Stimulated activated CD8-positive, alpha-beta memory T cell treated with anti-CD3 and anti-CD28 coated beads, Interleukin-4, amount 100 ng/mL, for 24 hours (primary cell): ENCODE measurements at regions not wholly inside any gene's neighbourhood (a gene's known extent, or its start where the extent isn't known, plus 50 kb on each side); places are given as distances from the start of the nearest gene placed in this dataset.

Experiments
- DNase-seq: peaks from one replicate; pipeline ENCODE4 v3.0.0-alpha.2; 2020; ENCODE audit warnings: low read depth

- no peak for DNase-seq
Measured at GRCh38 chr3:17945018-17945798, 202.8 kb upstream of the TBC1D5 start.

GRCh38 chr3:17942856-17943255 lies 200.4 kb upstream of the TBC1D5 start:
- DNase-seq: no peak

- no peak for DNase-seq
Measured at GRCh38 chr3:17941766-17942165, 199.3 kb upstream of the TBC1D5 start.

GRCh38 chr3:17941152-17941551 lies 198.7 kb upstream of the TBC1D5 start:
- DNase-seq: no peak

DNA sequence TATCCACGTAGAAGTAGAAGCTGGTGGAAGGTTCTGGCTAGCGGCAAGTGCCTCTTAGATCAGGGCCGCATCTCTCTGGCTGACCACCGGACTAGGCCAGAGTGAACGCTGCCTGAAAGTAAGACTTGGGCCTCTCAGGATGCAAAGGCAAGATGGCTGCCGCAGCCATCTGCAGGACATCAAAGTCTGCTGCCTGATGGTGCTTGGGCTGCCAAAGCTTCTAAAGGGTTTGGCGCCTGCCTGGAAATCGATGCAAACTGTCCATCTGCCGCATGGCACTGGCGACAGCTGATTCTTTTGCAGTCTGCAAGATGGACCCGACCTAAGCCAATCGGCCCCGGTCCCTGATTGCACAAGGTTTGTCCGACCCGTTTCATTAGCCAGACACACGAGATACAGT lies 196.7 kb upstream of the TBC1D5 start:
- DNase-seq: no peak

GRCh38 chr3:17938313-17938712 lies 195.9 kb upstream of the TBC1D5 start:
- DNase-seq: no peak

DNA sequence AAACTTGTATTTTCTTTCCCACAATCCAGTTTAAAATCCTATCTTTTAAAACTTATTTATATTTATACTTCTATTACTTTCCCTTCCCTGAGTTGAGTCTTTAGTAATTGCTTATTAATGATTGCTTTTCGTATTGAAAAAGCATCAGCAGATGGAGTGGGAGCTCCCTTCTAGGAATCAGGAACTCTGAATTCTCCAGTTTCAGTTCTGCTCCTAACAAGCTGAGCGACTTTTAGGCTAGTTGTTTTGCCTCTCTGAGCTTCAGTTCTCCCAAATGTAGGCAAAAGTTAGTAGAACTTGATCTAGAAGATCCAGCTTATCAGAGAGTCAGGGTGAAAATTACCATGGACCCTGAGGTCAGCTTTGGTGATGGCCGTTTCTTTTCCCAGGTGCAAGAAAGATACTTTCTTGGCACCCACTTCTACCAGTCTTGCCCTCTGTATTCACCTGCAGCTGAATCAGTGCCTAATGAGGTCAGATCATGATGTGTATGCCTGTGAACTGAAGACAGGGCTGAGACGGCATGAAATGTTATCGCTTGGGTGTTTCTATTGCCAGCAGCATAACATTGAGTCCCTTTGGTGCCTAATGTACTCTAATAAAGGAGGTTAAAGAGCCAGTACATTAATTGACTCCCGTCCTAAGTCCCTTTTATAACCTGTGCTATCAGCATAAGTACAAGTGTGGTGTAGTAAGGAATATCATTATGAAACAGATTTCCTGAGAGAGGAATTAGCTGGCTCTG lies 194.5 kb upstream of the TBC1D5 start:
- no peak for DNase-seq

DNA sequence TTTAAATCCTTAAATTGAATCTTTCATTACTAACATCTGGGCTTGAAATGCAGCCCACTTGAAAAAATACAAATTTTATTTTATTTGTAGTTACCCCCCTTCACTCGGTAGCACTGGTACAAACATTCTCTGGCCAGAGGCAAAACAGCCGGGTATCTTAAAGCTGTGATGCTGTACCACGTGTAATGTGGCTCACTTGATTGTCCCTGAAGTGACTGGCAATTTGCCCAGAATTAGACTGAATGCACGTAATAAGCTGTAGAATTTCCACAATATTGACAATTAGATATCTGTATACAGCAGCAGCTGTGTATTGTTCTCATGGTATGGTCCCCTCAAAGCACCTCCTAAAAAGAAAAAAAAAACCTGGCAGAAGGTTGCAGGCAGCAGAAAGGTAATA lies 192.8 kb upstream of the TBC1D5 start:
- no peak for DNase-seq

DNA sequence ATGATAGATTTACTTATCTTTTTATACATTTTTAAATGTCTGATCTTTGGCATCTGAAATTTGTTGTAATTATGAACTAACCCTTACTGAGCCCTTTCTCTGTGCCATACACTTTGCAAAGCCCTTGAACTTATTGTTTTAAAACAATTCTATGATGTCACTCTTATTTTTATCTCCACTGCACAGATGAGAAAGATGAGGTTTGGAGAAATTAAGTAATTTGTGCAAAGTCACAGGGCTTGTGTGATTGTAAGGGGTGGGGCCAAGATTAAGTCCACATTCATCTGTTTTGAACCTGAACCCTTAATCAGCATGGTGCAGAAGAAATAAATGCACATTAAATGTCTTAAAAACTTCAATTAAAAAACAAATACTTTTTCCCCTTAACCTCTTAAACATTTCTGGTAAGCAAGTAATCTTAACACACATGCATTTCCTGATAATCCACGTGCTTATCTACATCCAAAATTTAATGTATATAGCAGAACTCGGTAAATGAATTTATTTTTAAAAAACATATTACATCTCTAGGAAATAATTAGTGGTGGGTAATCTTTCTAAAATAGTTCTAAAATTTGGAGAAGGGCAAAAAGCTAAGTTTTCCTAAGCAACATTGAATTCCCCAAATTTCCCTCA lies 189.8 kb upstream of the TBC1D5 start:
- DNase-seq: no peak

- no peak for DNase-seq
Measured at GRCh38 chr3:17931131-17931530, 188.7 kb upstream of the TBC1D5 start.

GRCh38 chr3:17928502-17929145 lies 186.2 kb upstream of the TBC1D5 start:
- DNase-seq: no peak

DNA sequence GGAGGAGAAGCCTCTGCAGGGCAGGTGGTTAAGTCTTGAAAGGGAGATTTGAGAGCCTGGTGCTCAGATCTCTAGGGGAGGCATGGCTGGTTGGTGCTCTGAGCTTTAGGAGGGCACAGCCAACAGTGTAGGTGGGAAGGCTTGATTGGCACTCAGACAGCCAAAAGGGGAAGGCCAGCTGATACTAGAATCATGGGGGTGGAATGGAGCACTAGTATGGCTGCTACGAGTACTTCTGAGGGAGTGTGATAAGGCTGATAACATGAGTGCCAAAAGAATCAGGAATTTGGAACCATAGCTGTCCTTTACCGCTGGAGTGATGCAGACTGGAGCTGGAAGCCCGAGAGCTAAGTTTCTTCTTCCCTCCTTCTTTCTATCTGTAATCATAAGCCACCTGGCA lies 184.6 kb upstream of the TBC1D5 start:
- DNase-seq: no peak

DNA sequence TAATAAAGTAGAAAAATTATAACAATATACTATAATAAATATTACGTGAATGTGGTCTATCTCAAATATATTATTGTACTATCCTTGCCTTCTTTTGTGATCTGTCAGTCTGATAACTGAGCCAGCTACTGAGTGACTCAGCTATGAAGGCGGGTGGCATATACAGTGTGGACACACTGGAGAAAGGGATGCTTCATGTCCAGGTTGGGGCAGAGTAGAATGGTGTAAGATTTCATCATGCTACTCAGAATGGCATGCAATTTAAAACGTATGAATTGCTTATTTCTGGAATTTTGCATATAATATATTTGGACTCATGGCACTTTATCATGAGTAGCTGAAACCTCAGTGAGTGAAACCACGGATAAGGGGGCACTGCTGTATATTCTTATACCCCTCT lies 172.9 kb upstream of the TBC1D5 start:
- no peak for DNase-seq

- no peak for DNase-seq
Measured at GRCh38 chr3:17913359-17913758, 170.9 kb upstream of the TBC1D5 start.

GRCh38 chr3:17911986-17912760 lies 169.7 kb upstream of the TBC1D5 start:
- DNase-seq: no peak

DNA sequence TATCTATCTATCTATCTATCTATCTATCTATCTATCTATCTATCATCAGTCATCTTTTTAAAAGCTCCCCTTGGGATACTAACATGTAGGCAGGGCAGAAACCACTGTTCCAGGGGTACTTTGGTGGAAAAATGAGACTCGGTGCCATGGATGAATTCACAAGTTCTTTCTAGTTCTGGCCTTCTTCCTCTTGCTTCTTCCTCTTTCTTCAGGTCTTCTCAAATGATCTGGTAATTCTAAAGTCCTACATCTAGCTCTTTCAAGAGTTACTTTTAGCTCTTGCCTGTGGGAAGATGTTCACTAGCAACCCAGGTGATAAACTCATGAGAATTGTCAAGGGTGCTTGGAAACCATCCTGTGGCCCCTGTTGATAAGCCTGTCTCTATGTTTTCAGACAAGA lies 168.5 kb upstream of the TBC1D5 start:
- DNase-seq: no peak

DNA sequence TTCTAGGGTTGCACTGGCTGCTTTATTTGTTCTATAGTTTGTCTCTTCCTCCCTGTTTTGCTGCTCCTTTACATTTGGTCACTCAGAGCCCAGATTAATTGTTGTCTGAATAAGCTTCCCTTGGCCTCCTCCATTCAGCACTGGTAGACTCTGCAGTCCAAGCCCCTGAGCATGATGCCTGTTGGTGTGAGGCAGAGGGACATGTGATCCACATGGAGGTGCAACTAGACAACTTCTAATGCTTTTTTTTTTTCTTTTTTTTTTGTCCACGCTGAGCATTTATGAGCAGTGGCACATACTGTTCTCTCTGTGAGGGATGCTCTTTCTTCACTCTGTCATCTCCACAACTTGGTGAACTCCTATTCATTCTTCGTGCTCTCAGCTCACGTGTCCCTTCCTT lies 167.3 kb upstream of the TBC1D5 start:
- DNase-seq: no peak

GRCh38 chr3:17908399-17909191 lies 166.2 kb upstream of the TBC1D5 start:
- DNase-seq: no peak

DNA sequence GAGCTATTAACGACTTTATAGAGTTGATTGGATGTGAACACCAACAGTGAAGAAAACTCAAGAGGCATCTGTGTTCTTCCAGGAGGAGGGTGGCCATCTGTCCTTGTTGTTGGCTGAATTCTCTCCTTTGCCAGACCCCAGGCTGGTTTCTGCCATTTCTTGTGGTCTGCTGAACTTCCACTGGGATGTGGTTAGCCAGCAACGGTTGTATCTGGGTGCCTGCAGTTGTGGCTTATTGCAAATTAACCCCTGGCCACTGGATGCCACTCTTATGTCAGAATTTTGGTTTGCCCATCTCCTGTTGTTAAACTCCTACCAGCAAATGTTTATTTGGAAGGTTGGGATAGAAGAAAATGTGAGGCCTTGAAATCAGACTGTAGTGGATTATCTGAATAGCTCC lies 163.6 kb upstream of the TBC1D5 start:
- DNase-seq: no peak

- no peak for DNase-seq
Measured at GRCh38 chr3:17901893-17902292, 159.5 kb upstream of the TBC1D5 start.

DNA sequence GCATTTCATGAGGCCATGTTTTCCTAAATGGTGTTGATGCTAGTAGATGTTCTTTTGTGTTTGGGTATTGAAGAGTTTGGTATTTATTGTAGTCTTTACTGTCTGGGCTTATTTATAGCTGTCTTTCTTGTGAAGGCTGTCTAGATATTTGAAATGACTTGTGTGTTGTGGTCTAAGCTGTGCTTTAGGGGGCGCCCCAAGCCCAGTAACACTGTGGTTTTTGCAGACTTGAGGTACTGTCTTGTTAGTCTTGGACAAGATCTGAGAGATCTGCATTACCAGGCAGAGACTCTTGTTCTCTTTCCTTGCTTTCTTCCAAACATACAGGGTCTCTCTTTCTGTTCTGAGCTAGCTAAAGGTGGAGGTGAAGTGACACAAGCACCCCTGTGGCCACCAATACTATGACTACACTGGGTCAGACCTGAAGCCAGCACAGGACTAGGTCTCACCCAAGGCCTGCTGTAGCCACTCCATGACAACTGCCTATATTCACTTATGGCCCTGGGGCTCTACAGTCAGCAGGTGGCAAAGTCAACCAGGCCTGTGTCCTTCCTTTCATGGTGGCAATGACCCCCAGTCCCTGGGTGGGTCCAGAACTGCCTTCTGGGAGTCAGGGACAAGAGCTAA lies 152.1 kb upstream of the TBC1D5 start:
- DNase-seq: peak; percentile 19
